GM21825 (cell line): ENCODE measurements at regions not wholly inside any gene's neighbourhood (a gene's known extent, or its start where the extent isn't known, plus 50 kb on each side); places are given as distances from the start of the nearest gene placed in this dataset.

Source experiments
- ATAC-seq: cut with Tn5 transposase; IDR thresholded peaks from one replicate; pipeline ENCODE4 v1.9.1; 2021; ENCODE audit warnings: mild to moderate bottlenecking, moderate library complexity; ENCODE audit not compliant: unreplicated experiment

DNA sequence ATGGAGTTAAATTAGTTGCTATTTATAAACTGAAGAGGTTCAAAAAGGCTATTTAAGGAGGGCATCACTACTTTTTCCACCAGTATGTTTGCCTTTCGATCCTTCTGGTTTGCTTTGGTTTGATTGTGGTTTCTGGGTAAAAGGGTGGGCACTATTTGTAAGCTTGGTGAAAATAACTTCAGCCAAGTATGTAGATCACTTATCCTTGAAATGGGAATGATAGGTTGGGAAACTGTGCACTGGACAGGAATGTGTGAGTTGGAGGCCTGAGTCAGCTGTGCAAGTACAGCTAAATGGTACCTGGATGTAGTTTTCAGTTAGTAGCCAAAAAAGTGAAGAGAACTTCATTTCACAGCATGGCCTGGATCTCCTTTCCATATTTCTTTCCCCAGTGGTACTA, 466.2 kb downstream of the ENC1 start:
- no peak for ATAC-seq

DNA sequence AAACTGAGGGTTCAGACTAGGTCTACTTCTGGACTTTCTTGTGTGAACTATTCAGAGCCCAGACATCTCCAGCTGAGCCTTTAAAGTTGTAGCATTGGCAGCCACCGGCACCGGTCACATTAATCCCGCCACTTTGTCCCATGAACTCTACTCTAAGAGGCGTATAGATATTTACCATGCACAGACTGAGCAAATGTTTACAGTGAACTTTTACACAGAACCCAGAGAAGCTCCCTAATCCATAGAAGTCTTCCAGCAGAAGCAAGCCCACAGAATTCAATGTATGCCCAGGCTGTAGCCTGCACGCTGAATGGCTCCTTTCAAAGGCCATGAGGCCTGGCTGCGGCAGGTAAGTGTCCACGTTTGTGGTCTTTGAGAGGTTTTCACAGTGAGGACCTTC, 466.9 kb downstream of the ENC1 start:
- ATAC-seq: no peak

- ATAC-seq: no peak
Measured at GRCh38 chr5:74173241-74173640, 467.3 kb downstream of the ENC1 start.

- no peak for ATAC-seq
Measured at GRCh38 chr5:74169701-74170100, 470.8 kb downstream of the ENC1 start.

GRCh38 chr5:74167930-74168315, 472.6 kb downstream of the ENC1 start:
- ATAC-seq: no peak

DNA sequence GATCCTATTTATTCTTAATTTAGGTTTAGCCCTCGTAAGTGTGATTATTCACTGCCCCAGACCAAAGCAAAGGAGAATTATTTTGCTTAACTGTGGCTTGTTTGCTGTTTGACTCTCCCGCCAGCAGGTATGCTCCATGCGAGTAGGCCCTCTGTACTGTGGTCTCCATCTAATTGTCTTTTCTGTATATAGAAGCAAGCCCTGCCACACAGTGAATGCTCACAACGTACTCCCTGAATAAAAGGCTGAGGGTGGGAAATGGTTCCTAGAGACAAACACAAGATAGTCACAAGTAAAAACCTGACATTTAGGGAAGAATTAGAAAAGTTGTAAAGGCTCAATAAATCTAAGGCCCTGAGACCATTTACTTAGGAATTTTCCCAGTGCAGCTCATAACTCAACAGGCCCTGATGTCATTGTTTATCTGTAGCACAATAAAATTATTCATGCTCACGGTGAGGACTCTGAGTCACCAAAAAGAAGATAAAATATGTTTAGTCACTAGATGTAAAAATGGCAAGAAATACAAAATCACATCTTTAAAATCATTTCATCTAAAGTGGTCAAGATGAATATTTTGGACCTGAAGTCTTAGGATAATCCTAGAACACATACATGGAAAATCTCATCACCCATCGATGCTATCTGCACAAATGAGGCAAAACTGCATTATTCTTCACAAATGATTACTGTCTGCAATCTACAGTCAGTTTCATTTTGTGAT, 473.2 kb downstream of the ENC1 start:
- ATAC-seq: no peak

DNA sequence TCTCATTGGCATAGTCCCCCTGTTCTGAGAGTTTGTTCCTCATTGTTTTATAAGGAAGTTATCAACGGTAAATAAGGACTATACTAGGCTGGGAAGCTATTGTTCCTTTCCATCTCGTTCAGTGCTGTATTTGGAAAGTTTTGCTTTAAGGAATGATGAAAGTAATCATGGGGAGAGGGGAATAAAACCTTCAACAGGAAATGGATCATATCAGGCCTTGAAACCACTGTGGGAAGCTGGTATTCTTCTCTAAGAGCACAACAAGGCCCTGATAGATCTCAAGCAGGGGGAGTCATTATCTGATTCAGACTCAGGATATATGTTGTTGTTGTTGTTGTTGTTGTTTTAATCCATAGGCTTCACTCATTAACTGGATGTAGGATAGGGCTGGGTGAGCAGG, 474.5 kb downstream of the ENC1 start:
- ATAC-seq: no peak

- no peak for ATAC-seq
Measured at GRCh38 chr5:74164725-74165235, 475.7 kb downstream of the ENC1 start.

DNA sequence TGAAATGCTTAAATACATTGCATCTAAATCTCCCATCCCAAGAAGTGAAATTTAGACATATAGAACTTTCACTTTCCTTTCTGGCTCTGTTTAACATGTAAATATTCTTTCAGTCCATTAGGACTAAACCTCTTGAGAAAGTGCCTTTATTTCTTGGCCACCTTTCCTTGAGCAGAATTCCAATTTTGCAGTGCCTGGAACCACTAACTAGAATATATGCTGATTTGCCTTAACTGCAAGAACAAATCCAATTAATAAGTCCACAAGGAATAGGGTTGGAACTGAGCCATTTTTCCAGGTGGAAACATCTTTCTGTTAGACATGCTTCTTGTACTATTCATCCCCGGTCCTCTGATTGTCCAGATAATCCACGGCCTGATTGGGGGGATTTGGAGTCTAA, 478.0 kb downstream of the ENC1 start:
- no peak for ATAC-seq

- ATAC-seq: no peak
Measured at GRCh38 chr5:74161170-74161569, 479.4 kb downstream of the ENC1 start.

DNA sequence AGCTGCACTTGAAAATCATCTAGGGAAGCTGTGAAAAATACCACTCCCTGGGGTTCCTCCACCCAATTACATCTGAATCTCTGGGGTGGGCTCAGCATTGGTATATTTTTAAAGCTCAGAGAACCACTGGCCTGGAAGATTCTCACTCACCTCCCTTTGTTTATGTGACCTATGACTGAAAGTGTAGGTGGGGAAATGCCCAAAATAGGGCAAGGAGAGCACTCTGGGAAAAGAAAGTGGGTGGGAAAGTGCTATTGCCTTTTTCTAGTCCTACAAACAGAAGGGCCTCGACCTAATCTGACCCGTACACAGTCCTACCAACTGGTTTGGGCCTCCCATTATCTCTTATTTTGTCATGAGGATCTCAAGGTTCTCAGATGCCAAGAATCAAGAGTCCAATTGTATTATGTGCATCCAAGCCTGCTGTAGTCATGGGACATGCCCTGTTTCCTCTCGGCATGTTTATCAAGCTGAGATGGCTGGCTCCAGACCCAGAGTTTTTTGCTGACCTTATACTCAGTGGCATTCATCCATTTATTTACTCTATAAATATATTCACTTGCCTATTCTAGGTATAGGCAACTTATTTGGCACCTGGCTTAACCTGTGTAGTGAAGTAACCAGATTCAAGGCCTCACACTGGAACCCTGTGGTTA, 483.7 kb downstream of the ENC1 start:
- ATAC-seq: no peak

GRCh38 chr5:74155501-74155900, 485.0 kb downstream of the ENC1 start:
- no peak for ATAC-seq

DNA sequence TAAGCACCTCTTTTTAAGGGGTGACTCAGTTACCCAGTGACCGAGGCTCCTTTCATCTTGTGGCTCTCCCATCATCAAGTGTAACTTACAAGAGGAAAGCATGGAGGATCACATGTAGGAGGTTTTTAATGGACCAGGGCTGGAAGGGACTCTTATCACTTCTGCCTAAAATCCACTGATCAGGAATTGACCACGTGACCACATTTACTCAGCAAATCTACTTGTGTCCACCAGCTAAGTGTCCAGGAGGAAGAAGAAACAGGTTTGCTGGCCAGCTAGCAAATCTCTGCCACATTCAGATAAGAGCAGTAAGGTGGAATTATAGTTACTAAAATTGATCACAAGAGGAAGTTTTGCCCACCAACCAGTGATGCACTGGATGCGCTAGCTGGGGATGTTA, 486.0 kb downstream of the ENC1 start:
- ATAC-seq: no peak

GRCh38 chr5:74153255-74153790, 487.2 kb downstream of the ENC1 start:
- no peak for ATAC-seq

GRCh38 chr5:74152625-74153254, 487.8 kb downstream of the ENC1 start:
- no peak for ATAC-seq

GRCh38 chr5:74152136-74152535, 488.4 kb downstream of the ENC1 start:
- ATAC-seq: no peak

DNA sequence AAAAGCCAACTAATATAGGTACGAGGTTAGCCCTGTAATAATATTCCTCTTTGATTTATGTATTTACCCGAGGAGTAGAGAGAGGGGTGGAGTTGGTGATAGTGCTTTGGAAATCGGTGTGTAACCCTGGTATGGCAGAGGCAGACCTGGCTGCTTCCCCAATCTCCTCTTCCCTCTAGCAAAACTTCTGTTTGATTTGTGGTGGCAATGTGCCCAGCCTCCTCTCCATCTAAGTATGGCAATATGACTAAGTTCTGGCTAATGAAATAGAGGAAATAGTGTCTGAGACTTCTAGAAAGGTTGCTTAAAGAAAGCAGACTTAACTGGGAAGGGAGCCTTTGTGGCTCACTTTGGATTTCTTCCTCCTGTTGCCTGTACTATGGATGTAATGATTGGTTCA, 491.1 kb downstream of the ENC1 start:
- ATAC-seq: no peak

- ATAC-seq: no peak
Measured at GRCh38 chr5:74148321-74148720, 492.2 kb downstream of the ENC1 start.

- ATAC-seq: no peak
Measured at GRCh38 chr5:74146796-74147195, 493.7 kb downstream of the ENC1 start.

GRCh38 chr5:74145951-74146350, 494.6 kb downstream of the ENC1 start:
- ATAC-seq: no peak

DNA sequence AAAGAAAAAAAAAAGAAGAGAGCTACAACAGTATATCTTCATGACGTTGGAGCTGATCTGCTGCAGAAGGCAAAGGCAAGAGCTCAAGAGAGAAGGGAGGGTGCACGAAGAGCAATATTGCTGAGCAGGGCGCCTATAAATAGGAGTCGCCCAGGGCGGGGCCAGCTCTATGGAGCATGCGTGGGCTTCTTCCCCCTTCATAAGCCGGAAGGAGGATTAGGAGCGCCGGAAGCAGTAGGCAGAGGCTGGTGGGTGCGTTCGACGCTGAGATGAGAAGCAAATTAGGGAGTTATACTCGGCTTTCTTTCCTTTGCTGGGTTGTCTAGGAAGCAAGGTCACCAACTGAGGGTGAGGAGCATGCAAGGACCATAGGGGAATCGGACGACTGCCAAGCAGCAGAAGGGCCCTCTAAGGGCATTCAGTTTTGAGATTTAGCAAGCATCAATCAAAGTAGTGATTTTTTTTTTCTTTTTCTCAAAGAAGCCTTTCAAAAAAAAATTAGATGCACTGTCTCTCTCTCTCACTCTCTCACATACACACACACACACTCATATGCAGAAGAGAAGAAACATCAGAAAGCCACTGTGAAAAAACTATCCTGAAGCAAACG, 496.7 kb downstream of the ENC1 start:
- ATAC-seq: no peak
